PC-3 (cell line): ENCODE measurements at regions not wholly inside any gene's neighbourhood (a gene's known extent, or its start where the extent isn't known, plus 50 kb on each side); places are given as distances from the start of the nearest gene placed in this dataset.

Experiments
- ATAC-seq: fragments of 200-7000 bp; cut with Tn5 transposase; 2 replicates; pipeline ENCODE4 v1.9.1; 2020; ENCODE audit warnings: mild to moderate bottlenecking, moderate library complexity
- BruUV-seq: library from RNA; stranded (reverse); fragments of 400-500 nt; replicated peaks from 2 replicates; lab custom pipeline; 2021; lab: Mats Ljungman, UMichigan
- CTCF ChIA-PET: fragments of 300-600 bp; sonication (Branson Sonifier 250); formaldehyde crosslinking; loops from one replicate; lab custom pipeline; 2022; ENCODE audit warnings: antibody characterized with exemption; lab: Charles Lee
- POLR2A ChIA-PET: fragments of 300-600 bp; sonication (Branson Sonifier 250); formaldehyde crosslinking; loops from one replicate; lab custom pipeline; 2022; ENCODE audit warnings: antibody characterized with exemption; ENCODE audit not compliant: unreplicated experiment; lab: Charles Lee
- DNase-seq: peaks from one replicate; pipeline ENCODE4 v3.0.0-alpha.2; 2015
- H2AFZ ChIP-seq: fragments of 300-600 bp; sonication (generic); 2 replicates; pipeline ENCODE4 v1.6.0; 2016; ENCODE audit warnings: antibody characterized with exemption, low read length
- H3F3A ChIP-seq: fragments of 300-600 bp; sonication (generic); one replicate; pipeline ENCODE4 v1.6.0; 2017; ENCODE audit warnings: antibody characterized with exemption, low read length, control low read depth, mild to moderate bottlenecking; ENCODE audit not compliant: unreplicated experiment
- H3K27ac ChIP-seq: fragments of 300-600 bp; sonication (generic); 2 replicates; pipeline ENCODE4 v1.5.1; 2016; ENCODE audit warnings: mild to moderate bottlenecking, low read length
- H3K27me3 ChIP-seq: fragments of 300-600 bp; sonication (generic); 2 replicates; pipeline ENCODE4 v1.6.1; 2016; ENCODE audit warnings: low read length, mixed read lengths
- H3K36me3 ChIP-seq: fragments of 300-600 bp; sonication (generic); 2 replicates; pipeline ENCODE4 v1.6.1; 2016; ENCODE audit warnings: low read depth, mixed run types, low read length, mixed read lengths
- H3K4me1 ChIP-seq: fragments of 300-600 bp; sonication (generic); 2 replicates; pipeline ENCODE4 v1.5.1; 2016; ENCODE audit warnings: low read length; ENCODE audit not compliant: insufficient read depth
- H3K4me2 ChIP-seq: fragments of 300-600 bp; sonication (generic); 2 replicates; pipeline ENCODE4 v1.6.0; 2016; ENCODE audit warnings: low read length
- H3K4me3 ChIP-seq: fragments of 300-600 bp; sonication (generic); 2 replicates; pipeline ENCODE4 v1.5.1; 2016; ENCODE audit warnings: mild to moderate bottlenecking, low read length, mixed read lengths
- H3K79me2 ChIP-seq: fragments of 300-600 bp; sonication (generic); 2 replicates; pipeline ENCODE4 v1.6.1; 2017; ENCODE audit warnings: low read length, mixed read lengths
- H3K9ac ChIP-seq: fragments of 300-600 bp; sonication (generic); 2 replicates; pipeline ENCODE4 v1.6.0; 2016; ENCODE audit warnings: mild to moderate bottlenecking, low read length
- H3K9me2 ChIP-seq: fragments of 300-600 bp; sonication (generic); replicated peaks from 2 replicates; pipeline ENCODE4 v1.6.1; 2016; ENCODE audit warnings: mixed run types, low read length, mixed read lengths
- H3K9me3 ChIP-seq: fragments of 300-600 bp; sonication (generic); 2 replicates; pipeline ENCODE4 v1.6.1; 2016; ENCODE audit warnings: low read length, mixed read lengths
- H4K20me1 ChIP-seq: fragments of 300-600 bp; sonication (generic); 2 replicates; pipeline ENCODE4 v1.6.1; 2016; ENCODE audit warnings: low read length, mixed read lengths
- CTCF ChIP-seq: fragments of 300-600 bp; sonication (generic); conservative IDR thresholded peaks from 2 replicates; pipeline ENCODE4 v1.5.1; 2017; ENCODE audit warnings: antibody characterized with exemption, low read depth, mild to moderate bottlenecking, low read length
- EZH2 ChIP-seq: fragments of 300-600 bp; sonication (generic); IDR thresholded peaks from one replicate; pipeline ENCODE4 v1.6.1; 2017; ENCODE audit warnings: antibody characterized with exemption, mild to moderate bottlenecking, low read length; ENCODE audit not compliant: unreplicated experiment
- EZH2phosphoT487 ChIP-seq: fragments of 300-600 bp; sonication (generic); IDR thresholded peaks from 2 replicates; pipeline ENCODE4 v1.6.1; 2018; ENCODE audit warnings: mild to moderate bottlenecking, antibody characterized with exemption, low read length, borderline replicate concordance
- intact Hi-C: fragments of 100-400 bp; cut with micrococcal nuclease; formaldehyde crosslinking; loops from 2 replicates; pipeline ENCODE4 v1.9.0; 2023

GRCh38 chr7:142477079-142477651 lies 219.3 kb upstream of the PRSS58 start:
- intact Hi-C loops, result no loop called here
- ChIA-PET POLR2A (no interaction called here), CTCF (no interaction called here)
- H3K4me2 ChIP-seq, result no peak overlapping the region
- H3K9me3 ChIP-seq, result no peaks in the 10 kb centered on the region
- H3K36me3 ChIP-seq, result no peaks in the 10 kb centered on the region
- H3K9me2 ChIP-seq, result no peaks in the 10 kb centered on the region
- no peaks in the 10 kb centered on the region for H4K20me1 ChIP-seq
- H3K27ac ChIP-seq, result no peak overlapping the region
- no peaks in the 10 kb centered on the region for H3F3A ChIP-seq
- no peak for DNase-seq
- H2AFZ ChIP-seq, result no peak overlapping the region
- H3K4me1 ChIP-seq, result peaks cover 12% of the 10 kb centered on the region
- no peak for ATAC-seq
- H3K9ac ChIP-seq, result no peak overlapping the region
- no peaks in the 10 kb centered on the region for H3K79me2 ChIP-seq
- TF ChIP-seq CTCF (no peak), EZH2phosphoT487 (no peak), EZH2 (no peak)
- H3K27me3 ChIP-seq, result no peaks in the 10 kb centered on the region
- no peak overlapping the region for H3K4me3 ChIP-seq
- BruUV-seq, result no TSS peak

DNA sequence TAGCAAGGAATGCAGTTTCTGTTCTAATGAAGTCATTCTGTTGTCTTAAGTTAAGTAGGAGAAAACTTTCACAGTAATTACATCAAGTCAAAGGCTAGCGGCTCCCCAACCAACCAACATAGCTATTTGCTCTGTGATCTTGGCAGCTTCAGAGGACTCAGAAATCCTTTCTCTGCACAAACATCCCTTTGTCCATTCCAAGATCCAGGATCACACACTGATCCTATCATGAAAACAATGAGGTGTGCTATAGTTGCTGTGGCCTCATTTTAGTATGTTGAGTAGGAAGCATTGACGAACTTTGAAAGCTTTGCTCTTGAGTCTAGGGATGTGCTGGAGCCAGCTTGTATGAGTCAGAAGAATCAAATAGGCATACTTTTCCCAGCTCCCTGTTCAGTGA lies 218.2 kb upstream of the PRSS58 start:
- H4K20me1 ChIP-seq, result no peaks in the 10 kb centered on the region
- CTCF ChIA-PET, result no interaction called here

More for the DNA sequence above, 218.2 kb upstream of the PRSS58 start:
- Histone ChIP-seq H3K4me3 (no peak overlapping the region), H3F3A (no peaks in the 10 kb centered on the region), H3K9me3 (no peaks in the 10 kb centered on the region), H3K79me2 (no peaks in the 10 kb centered on the region), H3K4me1 (peaks cover 11% of the 10 kb centered on the region), H3K9me2 (no peaks in the 10 kb centered on the region), H3K36me3 (no peaks in the 10 kb centered on the region), H3K4me2 (no peak overlapping the region), H3K9ac (no peak overlapping the region), H2AFZ (no peak overlapping the region), H3K27ac (no peak overlapping the region), H3K27me3 (no peaks in the 10 kb centered on the region)
- no TSS peak for BruUV-seq
- ATAC-seq, result no peak
- intact Hi-C loops, result no loop called here
- DNase-seq, result no peak
- TF ChIP-seq CTCF (no peak), EZH2 (no peak), EZH2phosphoT487 (no peak)
- POLR2A ChIA-PET, result no interaction called here
